WTC11 (cell line): ENCODE measurements at regions not wholly inside any gene's neighbourhood (a gene's known extent, or its start where the extent isn't known, plus 50 kb on each side); places are given as distances from the start of the nearest gene placed in this dataset.
"Not testable (repeated sequence)": the region's sequence is repeated elsewhere in the genome, so short reads cannot be mapped to it uniquely, and the experiment has no call there.

ENCODE experiments used
- ATAC-seq: fragments of 200-7000 bp; cut with Tn5 transposase; 2 replicates; pipeline ENCODE4 v1.10.0; 2021; ENCODE audit warnings: mild to moderate bottlenecking, moderate library complexity
- CTCF ChIA-PET: fragments of 300-600 bp; sonication (Branson Sonifier 250); formaldehyde crosslinking; loops from one replicate; lab custom pipeline; 2021; ENCODE audit warnings: antibody characterized with exemption; lab: Charles Lee
- POLR2A ChIA-PET: fragments of 350-600 bp; sonication (Branson Sonifier 250); formaldehyde crosslinking; loops from one replicate; lab custom pipeline; 2021; ENCODE audit warnings: antibody characterized with exemption; lab: Charles Lee
- DNase-seq: peaks from one replicate; pipeline ENCODE4 v3.0.0; 2021; ENCODE audit warnings: low spot score
- H3K27ac Mint-ChIP-seq: 2 replicates; pipeline ENCODE4 v1.8.0; 2021; ENCODE audit warnings: mixed read lengths
- H3K27me3 Mint-ChIP-seq: 2 replicates; pipeline ENCODE4 v1.8.0; 2021; ENCODE audit warnings: low read depth, mild to moderate bottlenecking, moderate library complexity, mixed read lengths
- H3K36me3 Mint-ChIP-seq: 2 replicates; pipeline ENCODE4 v1.8.0; 2021; ENCODE audit warnings: mixed read lengths
- H3K4me1 Mint-ChIP-seq: 2 replicates; pipeline ENCODE4 v1.8.0; 2022; ENCODE audit warnings: mixed read lengths
- H3K4me3 Mint-ChIP-seq: 2 replicates; pipeline ENCODE4 v1.8.0; 2021; ENCODE audit warnings: mild to moderate bottlenecking, moderate library complexity, mixed read lengths
- H3K9me3 Mint-ChIP-seq: 2 replicates; pipeline ENCODE4 v1.8.0; 2021; ENCODE audit warnings: mixed read lengths
- E2F5 ChIP-seq: sonication (generic); formaldehyde crosslinking; IDR thresholded peaks from 2 replicates; pipeline ENCODE4 v1.8.1; 2022; ENCODE audit warnings: mild to moderate bottlenecking, moderate library complexity, missing genetic modification reagents
- JAZF1 ChIP-seq: fragments of 250-450 bp; sonication (Bioruptor Pico); IDR thresholded peaks from 2 replicates; pipeline ENCODE4 v1.9.0; 2021; ENCODE audit warnings: moderate library complexity, mild to moderate bottlenecking, inconsistent platforms
- OVOL2 ChIP-seq: fragments of 250-450 bp; sonication (Bioruptor Pico); IDR thresholded peaks from 2 replicates; pipeline ENCODE4 v1.9.0; 2021; ENCODE audit warnings: mild to moderate bottlenecking, borderline replicate concordance
- PRRX2 ChIP-seq: fragments of 250-450 bp; sonication (Bioruptor Pico); IDR thresholded peaks from 2 replicates; pipeline ENCODE4 v1.8.0; 2021; ENCODE audit warnings: mild to moderate bottlenecking
- SMAD4 ChIP-seq: sonication (generic); formaldehyde crosslinking; IDR thresholded peaks from 2 replicates; pipeline ENCODE4 v1.8.0; 2022; ENCODE audit warnings: mild to moderate bottlenecking, missing genetic modification reagents
- TEAD1 ChIP-seq: sonication (generic); formaldehyde crosslinking; IDR thresholded peaks from 2 replicates; pipeline ENCODE4 v1.8.0; 2022; ENCODE audit warnings: mild to moderate bottlenecking, missing genetic modification reagents
- ZBTB21 ChIP-seq: sonication (generic); formaldehyde crosslinking; IDR thresholded peaks from 2 replicates; pipeline ENCODE4 v1.8.1; 2023; ENCODE audit warnings: mild to moderate bottlenecking, missing genetic modification reagents, borderline replicate concordance
- ZNF138 ChIP-seq: sonication (generic); formaldehyde crosslinking; conservative IDR thresholded peaks from 2 replicates; pipeline ENCODE4 v1.8.1; 2022; ENCODE audit warnings: mild to moderate bottlenecking, moderate library complexity, missing genetic modification reagents
- ZNF317 ChIP-seq: sonication (generic); formaldehyde crosslinking; IDR thresholded peaks from 2 replicates; pipeline ENCODE4 v1.8.1; 2023; ENCODE audit warnings: low read depth, mild to moderate bottlenecking, moderate library complexity, missing genetic modification reagents, borderline replicate concordance
- ZNF671 ChIP-seq: fragments of 250-450 bp; sonication (Bioruptor Pico); IDR thresholded peaks from 2 replicates; pipeline ENCODE4 v1.8.0; 2021; ENCODE audit warnings: mild to moderate bottlenecking
- TF ChIP-seq, protein P1 (sequence below): sonication (generic); formaldehyde crosslinking; IDR thresholded peaks from 2 replicates; pipeline ENCODE4 v1.8.0; 2022; ENCODE audit warnings: mild to moderate bottlenecking, missing genetic modification reagents
- TF ChIP-seq, protein P2 (sequence below): fragments of 250-450 bp; sonication (Bioruptor Pico); conservative IDR thresholded peaks from 2 replicates; pipeline ENCODE4 v1.9.0; 2021; ENCODE audit warnings: mild to moderate bottlenecking
- TF ChIP-seq, protein P3 (sequence below): sonication (generic); formaldehyde crosslinking; IDR thresholded peaks from 2 replicates; pipeline ENCODE4 v1.8.1; 2023; ENCODE audit warnings: mild to moderate bottlenecking, moderate library complexity, missing genetic modification reagents
- TF ChIP-seq, protein P4 (sequence below): sonication (generic); formaldehyde crosslinking; IDR thresholded peaks from 2 replicates; pipeline ENCODE4 v1.8.0; 2022; ENCODE audit warnings: mild to moderate bottlenecking, missing genetic modification reagents
- TF ChIP-seq, protein P5 (sequence below): fragments of 250-450 bp; sonication (Bioruptor Pico); IDR thresholded peaks from 2 replicates; pipeline ENCODE4 v1.9.0; 2021; ENCODE audit warnings: mild to moderate bottlenecking, borderline replicate concordance
- TF ChIP-seq, protein P6 (sequence below): sonication (generic); formaldehyde crosslinking; conservative IDR thresholded peaks from 2 replicates; pipeline ENCODE4 v1.8.1; 2023; ENCODE audit warnings: mild to moderate bottlenecking, low read depth, missing genetic modification reagents, moderate library complexity

DNA sequence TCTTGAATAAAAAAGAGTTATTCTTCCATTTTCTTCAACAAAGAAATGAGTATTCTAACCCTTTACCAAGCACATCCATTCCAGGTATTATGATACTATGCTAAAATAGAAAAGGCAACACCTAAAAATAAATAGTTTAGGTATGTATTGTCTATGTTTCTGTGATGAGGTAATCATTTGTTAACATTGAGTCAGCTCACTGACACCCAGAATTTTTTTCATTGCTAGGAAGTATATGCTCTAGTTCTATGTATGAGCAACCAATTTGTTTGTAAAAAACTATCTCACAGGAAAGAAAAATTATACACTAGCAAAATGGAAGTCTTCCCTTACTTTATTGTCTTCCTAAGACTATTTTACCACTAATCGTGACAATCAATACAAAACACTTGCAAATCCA is 615.6 kb upstream of the GRIN3A start:
- H3K9me3 Mint-ChIP-seq: peaks cover 32% of the 10 kb centered on the region
- no peak for DNase-seq
- no peak for ATAC-seq
- POLR2A ChIA-PET: no interaction called here
- H3K27me3 Mint-ChIP-seq: peaks cover 4% of the 10 kb centered on the region
- H3K4me1 Mint-ChIP-seq: no peaks in the 10 kb centered on the region
- peaks cover 16% of the 10 kb centered on the region for H3K36me3 Mint-ChIP-seq
- no peak for TF ChIP-seq ZNF138 (CRISPR knock-in tag)
- TF ChIP-seq SMAD4 (CRISPR knock-in tag): no peak
- TF ChIP-seq E2F5: no peak
- TF ChIP-seq ZNF671: no peak
- TF ChIP-seq, protein P1, sequence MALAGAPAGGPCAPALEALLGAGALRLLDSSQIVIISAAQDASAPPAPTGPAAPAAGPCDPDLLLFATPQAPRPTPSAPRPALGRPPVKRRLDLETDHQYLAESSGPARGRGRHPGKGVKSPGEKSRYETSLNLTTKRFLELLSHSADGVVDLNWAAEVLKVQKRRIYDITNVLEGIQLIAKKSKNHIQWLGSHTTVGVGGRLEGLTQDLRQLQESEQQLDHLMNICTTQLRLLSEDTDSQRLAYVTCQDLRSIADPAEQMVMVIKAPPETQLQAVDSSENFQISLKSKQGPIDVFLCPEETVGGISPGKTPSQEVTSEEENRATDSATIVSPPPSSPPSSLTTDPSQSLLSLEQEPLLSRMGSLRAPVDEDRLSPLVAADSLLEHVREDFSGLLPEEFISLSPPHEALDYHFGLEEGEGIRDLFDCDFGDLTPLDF (CRISPR knock-in tag): no peak
- no peak for TF ChIP-seq TEAD1 (CRISPR knock-in tag)
- no peak for TF ChIP-seq OVOL2 (CRISPR knock-in tag)
- no peak for TF ChIP-seq PRRX2 (CRISPR knock-in tag)
- TF ChIP-seq, all 79 proteins: peak for 0
- Mint-ChIP-seq H3K27ac (no peak overlapping the region), H3K4me3 (no peak overlapping the region)
- CTCF ChIA-PET: no interaction called here

GRCh38 chr9:102337471-102337870 is 599.0 kb upstream of the GRIN3A start:
- POLR2A ChIA-PET, H3K4me1 Mint-ChIP-seq, CTCF ChIA-PET, ATAC-seq, H3K4me3 Mint-ChIP-seq, H3K27ac Mint-ChIP-seq, H3K27me3 Mint-ChIP-seq: not testable (repeated sequence)
- peak; percentile 16 for DNase-seq
- Mint-ChIP-seq H3K9me3 (peaks cover 42% of the 10 kb centered on the region), H3K36me3 (peaks cover 13% of the 10 kb centered on the region; the same call in 1 of the 2 replicates)

DNA sequence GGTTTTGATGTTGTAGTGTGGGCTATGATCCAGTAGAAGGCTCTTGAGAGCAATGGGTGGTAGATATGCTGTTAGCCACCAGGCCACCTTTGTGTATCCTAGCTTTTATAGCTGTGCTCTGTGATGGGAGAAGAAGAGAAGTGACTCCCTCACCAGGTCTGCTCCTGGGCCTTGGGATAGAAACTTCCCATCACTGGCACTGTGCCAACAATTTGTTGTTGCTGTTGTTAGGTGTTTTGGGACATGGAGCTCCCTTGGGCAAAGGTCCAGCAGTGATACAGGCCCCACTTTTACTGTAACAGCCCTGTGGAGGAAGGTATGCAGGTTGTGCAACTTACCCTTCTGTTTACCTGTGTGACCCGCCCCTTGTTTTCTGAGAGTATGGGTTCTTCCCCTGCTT is 570.9 kb upstream of the GRIN3A start:
- H3K36me3 Mint-ChIP-seq: peaks cover 21% of the 10 kb centered on the region
- no peak overlapping the region for H3K27ac Mint-ChIP-seq
- peak; percentile 47; the same call in 1 of the 2 replicates for ATAC-seq
- TF ChIP-seq ZNF671 (no peak), ZBTB21 (CRISPR knock-in tag) (no peak), JAZF1 (no peak)
- TF ChIP-seq, protein P2, sequence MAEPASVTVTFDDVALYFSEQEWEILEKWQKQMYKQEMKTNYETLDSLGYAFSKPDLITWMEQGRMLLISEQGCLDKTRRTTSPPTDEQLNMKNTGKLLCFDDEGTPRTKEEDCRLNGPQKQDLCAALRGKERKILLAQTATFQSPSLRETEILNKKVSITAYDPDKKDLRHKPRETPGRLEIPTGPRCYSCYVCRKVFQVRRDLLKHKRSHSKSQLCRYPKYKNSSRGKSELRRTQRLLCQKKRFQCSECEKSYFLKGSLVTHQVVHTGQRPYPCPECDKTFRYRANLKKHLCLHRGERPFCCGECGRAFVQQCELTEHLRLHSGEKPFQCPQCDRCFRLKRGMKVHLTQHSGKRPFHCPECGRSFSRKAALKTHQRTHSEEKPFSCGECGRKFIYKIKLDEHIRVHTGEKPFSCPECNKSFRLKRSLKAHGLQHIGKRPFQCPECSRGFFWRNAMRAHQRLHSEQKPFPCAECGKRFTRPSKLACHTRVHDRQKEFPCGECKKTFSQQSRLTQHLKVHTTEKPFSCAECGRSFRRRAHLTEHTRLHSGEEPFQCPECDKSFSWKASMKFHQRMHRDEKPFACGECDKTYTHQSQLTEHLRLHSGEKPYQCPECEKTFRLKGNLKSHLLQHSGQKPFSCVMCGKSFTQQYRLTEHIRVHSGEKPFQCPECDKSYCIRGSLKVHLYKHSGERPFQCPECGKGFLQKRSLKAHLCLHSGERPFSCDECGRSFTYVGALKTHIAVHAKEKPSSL (CRISPR knock-in tag): no peak
- TF ChIP-seq, protein P3, sequence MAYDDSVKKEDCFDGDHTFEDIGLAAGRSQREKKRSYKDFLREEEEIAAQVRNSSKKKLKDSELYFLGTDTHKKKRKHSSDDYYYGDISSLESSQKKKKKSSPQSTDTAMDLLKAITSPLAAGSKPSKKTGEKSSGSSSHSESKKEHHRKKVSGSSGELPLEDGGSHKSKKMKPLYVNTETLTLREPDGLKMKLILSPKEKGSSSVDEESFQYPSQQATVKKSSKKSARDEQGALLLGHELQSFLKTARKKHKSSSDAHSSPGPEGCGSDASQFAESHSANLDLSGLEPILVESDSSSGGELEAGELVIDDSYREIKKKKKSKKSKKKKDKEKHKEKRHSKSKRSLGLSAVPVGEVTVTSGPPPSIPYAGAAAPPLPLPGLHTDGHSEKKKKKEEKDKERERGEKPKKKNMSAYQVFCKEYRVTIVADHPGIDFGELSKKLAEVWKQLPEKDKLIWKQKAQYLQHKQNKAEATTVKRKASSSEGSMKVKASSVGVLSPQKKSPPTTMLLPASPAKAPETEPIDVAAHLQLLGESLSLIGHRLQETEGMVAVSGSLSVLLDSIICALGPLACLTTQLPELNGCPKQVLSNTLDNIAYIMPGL (CRISPR knock-in tag): no peak
- TF ChIP-seq, protein P4, sequence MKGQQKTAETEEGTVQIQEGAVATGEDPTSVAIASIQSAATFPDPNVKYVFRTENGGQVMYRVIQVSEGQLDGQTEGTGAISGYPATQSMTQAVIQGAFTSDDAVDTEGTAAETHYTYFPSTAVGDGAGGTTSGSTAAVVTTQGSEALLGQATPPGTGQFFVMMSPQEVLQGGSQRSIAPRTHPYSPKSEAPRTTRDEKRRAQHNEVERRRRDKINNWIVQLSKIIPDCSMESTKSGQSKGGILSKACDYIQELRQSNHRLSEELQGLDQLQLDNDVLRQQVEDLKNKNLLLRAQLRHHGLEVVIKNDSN: no peak
- peaks cover 8% of the 10 kb centered on the region for H3K4me1 Mint-ChIP-seq
- H3K4me3 Mint-ChIP-seq: no peak overlapping the region
- CTCF ChIA-PET: no interaction called here
- no peaks in the 10 kb centered on the region for H3K27me3 Mint-ChIP-seq
- POLR2A ChIA-PET: no interaction called here
- no peak for DNase-seq
- peaks cover 38% of the 10 kb centered on the region for H3K9me3 Mint-ChIP-seq

DNA sequence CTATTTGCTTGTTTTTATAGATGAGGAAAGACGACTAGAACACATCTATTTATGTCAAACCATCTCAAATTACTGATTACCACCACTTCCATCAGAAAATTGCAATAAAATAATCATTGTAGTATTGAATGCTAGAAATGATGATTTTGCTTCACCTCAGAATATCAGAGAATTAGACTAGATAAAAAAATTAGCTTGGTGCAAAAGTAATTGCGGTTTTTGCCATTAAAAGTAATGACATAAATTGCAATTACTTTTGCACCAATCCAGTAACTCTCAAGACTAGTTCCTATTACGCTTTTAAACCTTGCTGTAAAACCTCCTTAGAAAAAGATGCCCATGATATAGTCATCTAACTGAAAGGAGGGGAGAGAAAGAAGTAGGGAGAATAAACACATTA is 556.7 kb upstream of the GRIN3A start:
- CTCF ChIA-PET: no interaction called here
- no peak overlapping the region for H3K4me3 Mint-ChIP-seq
- H3K9me3 Mint-ChIP-seq: no peaks in the 10 kb centered on the region
- ATAC-seq: no peak
- H3K27ac Mint-ChIP-seq: no peak overlapping the region
- no peaks in the 10 kb centered on the region for H3K4me1 Mint-ChIP-seq
- no peak for DNase-seq
- H3K36me3 Mint-ChIP-seq: no peaks in the 10 kb centered on the region
- no peaks in the 10 kb centered on the region for H3K27me3 Mint-ChIP-seq
- POLR2A ChIA-PET: no interaction called here
- TF ChIP-seq ZNF317 (CRISPR knock-in tag): no peak
- TF ChIP-seq, protein P5, sequence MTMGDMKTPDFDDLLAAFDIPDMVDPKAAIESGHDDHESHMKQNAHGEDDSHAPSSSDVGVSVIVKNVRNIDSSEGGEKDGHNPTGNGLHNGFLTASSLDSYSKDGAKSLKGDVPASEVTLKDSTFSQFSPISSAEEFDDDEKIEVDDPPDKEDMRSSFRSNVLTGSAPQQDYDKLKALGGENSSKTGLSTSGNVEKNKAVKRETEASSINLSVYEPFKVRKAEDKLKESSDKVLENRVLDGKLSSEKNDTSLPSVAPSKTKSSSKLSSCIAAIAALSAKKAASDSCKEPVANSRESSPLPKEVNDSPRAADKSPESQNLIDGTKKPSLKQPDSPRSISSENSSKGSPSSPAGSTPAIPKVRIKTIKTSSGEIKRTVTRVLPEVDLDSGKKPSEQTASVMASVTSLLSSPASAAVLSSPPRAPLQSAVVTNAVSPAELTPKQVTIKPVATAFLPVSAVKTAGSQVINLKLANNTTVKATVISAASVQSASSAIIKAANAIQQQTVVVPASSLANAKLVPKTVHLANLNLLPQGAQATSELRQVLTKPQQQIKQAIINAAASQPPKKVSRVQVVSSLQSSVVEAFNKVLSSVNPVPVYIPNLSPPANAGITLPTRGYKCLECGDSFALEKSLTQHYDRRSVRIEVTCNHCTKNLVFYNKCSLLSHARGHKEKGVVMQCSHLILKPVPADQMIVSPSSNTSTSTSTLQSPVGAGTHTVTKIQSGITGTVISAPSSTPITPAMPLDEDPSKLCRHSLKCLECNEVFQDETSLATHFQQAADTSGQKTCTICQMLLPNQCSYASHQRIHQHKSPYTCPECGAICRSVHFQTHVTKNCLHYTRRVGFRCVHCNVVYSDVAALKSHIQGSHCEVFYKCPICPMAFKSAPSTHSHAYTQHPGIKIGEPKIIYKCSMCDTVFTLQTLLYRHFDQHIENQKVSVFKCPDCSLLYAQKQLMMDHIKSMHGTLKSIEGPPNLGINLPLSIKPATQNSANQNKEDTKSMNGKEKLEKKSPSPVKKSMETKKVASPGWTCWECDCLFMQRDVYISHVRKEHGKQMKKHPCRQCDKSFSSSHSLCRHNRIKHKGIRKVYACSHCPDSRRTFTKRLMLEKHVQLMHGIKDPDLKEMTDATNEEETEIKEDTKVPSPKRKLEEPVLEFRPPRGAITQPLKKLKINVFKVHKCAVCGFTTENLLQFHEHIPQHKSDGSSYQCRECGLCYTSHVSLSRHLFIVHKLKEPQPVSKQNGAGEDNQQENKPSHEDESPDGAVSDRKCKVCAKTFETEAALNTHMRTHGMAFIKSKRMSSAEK (CRISPR knock-in tag): no peak
- TF ChIP-seq, protein P6, sequence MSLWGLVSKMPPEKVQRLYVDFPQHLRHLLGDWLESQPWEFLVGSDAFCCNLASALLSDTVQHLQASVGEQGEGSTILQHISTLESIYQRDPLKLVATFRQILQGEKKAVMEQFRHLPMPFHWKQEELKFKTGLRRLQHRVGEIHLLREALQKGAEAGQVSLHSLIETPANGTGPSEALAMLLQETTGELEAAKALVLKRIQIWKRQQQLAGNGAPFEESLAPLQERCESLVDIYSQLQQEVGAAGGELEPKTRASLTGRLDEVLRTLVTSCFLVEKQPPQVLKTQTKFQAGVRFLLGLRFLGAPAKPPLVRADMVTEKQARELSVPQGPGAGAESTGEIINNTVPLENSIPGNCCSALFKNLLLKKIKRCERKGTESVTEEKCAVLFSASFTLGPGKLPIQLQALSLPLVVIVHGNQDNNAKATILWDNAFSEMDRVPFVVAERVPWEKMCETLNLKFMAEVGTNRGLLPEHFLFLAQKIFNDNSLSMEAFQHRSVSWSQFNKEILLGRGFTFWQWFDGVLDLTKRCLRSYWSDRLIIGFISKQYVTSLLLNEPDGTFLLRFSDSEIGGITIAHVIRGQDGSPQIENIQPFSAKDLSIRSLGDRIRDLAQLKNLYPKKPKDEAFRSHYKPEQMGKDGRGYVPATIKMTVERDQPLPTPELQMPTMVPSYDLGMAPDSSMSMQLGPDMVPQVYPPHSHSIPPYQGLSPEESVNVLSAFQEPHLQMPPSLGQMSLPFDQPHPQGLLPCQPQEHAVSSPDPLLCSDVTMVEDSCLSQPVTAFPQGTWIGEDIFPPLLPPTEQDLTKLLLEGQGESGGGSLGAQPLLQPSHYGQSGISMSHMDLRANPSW: no peak
